Liver (tissue), 8 donors: ENCODE measurements at regions not wholly inside any gene's neighbourhood (a gene's known extent, or its start where the extent isn't known, plus 50 kb on each side); places are given as distances from the start of the nearest gene placed in this dataset.
"Not testable (repeated sequence)": the region's sequence is repeated elsewhere in the genome, so short reads cannot be mapped to it uniquely, and the experiment has no call there.

ENCODE experiments used
- DNase-seq: peaks from one replicate; pipeline ENCODE4 v3.0.0-alpha.2; 2017; ENCODE audit warnings: low spot score
- H3K27ac ChIP-seq, 2 donors: one replicate each; pipeline ENCODE4 v1.7.0; 2013; ENCODE audit warnings: inconsistent platforms in 2 of 2, low read length in 2 of 2, control low read depth in 1 of 2, low read depth in 1 of 2, mild to moderate bottlenecking in 1 of 2
- H3K27me3 ChIP-seq, 4 donors: one replicate each; pipeline versions ENCODE4 v1.6.1 to v1.7.0; 2013; ENCODE audit warnings: low read length in 3 of 4, inconsistent platforms in 1 of 4, mild to moderate bottlenecking in 1 of 4, moderate library complexity in 1 of 4; ENCODE audit not compliant: control insufficient read depth in 4 of 4, insufficient read depth in 4 of 4
- H3K36me3 ChIP-seq, 4 donors: one replicate each; pipeline versions ENCODE4 v1.6.1 to v1.7.0; 2013; ENCODE audit warnings: low read length in 3 of 4, mild to moderate bottlenecking in 3 of 4, low read depth in 1 of 4, moderate library complexity in 1 of 4; ENCODE audit not compliant: control insufficient read depth in 4 of 4, insufficient read depth in 3 of 4
- H3K4me1 ChIP-seq, 4 donors: one replicate each; pipeline versions ENCODE4 v1.6.1 to v1.7.0; 2013; ENCODE audit warnings: low read length in 3 of 4, mild to moderate bottlenecking in 3 of 4, moderate library complexity in 1 of 4; ENCODE audit not compliant: control insufficient read depth in 4 of 4, insufficient read depth in 4 of 4
- H3K4me3 ChIP-seq, 3 donors: one replicate each; pipeline versions ENCODE4 v1.6.1 to v1.7.0; 2013; ENCODE audit warnings: low read length in 3 of 3, control low read depth in 1 of 3, low read depth in 1 of 3, mild to moderate bottlenecking in 1 of 3
- H3K9ac ChIP-seq, 2 donors: one replicate each; pipeline ENCODE4 v1.7.0; 2013; ENCODE audit warnings: low read length in 2 of 2, mild to moderate bottlenecking in 2 of 2, moderate library complexity in 2 of 2, control low read depth in 1 of 2, low read depth in 1 of 2
- H3K9me3 ChIP-seq, 4 donors: one replicate each; pipeline versions ENCODE4 v1.6.1 to v1.7.0; 2013; ENCODE audit warnings: low read length in 3 of 4; ENCODE audit not compliant: control insufficient read depth in 4 of 4
- ATF3 ChIP-seq: IDR thresholded peaks from 2 replicates; pipeline ENCODE4 v1.6.1; 2016; ENCODE audit warnings: antibody characterized with exemption
- FOXA1 ChIP-seq: IDR thresholded peaks from 2 replicates; pipeline ENCODE4 v1.6.1; 2016; ENCODE audit warnings: antibody characterized with exemption
- FOXA2 ChIP-seq: IDR thresholded peaks from 2 replicates; pipeline ENCODE4 v1.6.1; 2016; ENCODE audit warnings: antibody characterized with exemption
- HNF4A ChIP-seq, 2 donors: conservative IDR thresholded peaks; 2 replicates each; pipeline ENCODE4 v1.6.1; 2016; ENCODE audit warnings: antibody characterized with exemption in 2 of 2, mild to moderate bottlenecking in 2 of 2
- JUND ChIP-seq, 2 donors: IDR thresholded peaks; 2 replicates each; pipeline ENCODE4 v1.6.1; 2016; ENCODE audit warnings: antibody characterized with exemption in 2 of 2
- RXRA ChIP-seq, 2 donors: IDR thresholded peaks; 2 replicates each; pipeline ENCODE4 v1.6.1; 2017 to 2018; ENCODE audit warnings: antibody characterized with exemption in 2 of 2, mild to moderate bottlenecking in 1 of 2
- WGBS: extraction: QIAGEN DNeasy Blood & Tissue Kit; methylation state at CpG from one replicate; pipeline ENCODE4 v1.1.7; 2013; 5-methylcytosine and 5-hydroxymethylcytosine counted together
- TF ChIP-seq, protein P1 (sequence below): fragments of 150-350 bp; IDR thresholded peaks from 2 replicates; pipeline ENCODE4 v1.5.1; 2017; ENCODE audit warnings: improper control_type of control experiment, low read depth, low read length; ENCODE audit not compliant: missing input control
- donor health status: healthy.
- donor health status: healthy.
- donor health status: healthy.
- donor health status: healthy.
- donor health status: healthy.

DNA sequence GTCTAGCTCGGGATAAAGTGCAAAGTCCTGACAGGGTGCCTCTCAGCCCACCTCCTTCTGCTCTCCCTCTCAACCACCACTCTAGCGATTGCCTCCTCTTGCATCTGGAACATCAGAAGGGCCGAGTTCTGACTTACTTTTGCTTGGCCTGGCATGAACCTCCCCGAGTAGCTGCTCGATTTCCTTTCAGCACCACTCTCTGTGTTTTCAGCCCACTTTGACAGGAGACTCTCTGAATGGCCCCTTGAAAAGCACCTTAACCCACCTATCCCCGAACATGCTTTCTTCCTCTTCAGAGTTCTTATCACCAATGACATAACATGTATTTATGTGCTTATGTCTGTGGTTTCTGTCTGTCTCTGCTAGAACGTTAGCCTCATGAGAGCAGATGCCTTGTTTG is 225.8 kb upstream of the RUNX1 start:
- Histone ChIP-seq H3K9ac (no peak overlapping the region), H3K4me3 (no peak overlapping the region), H3K36me3 (no peaks in the 10 kb centered on the region), H3K9me3 (no peaks in the 10 kb centered on the region), H3K27ac (no peak overlapping the region), H3K27me3 (no peaks in the 10 kb centered on the region), H3K4me1 (no peaks in the 10 kb centered on the region)
- 73% methylated on average over 7 of the region's 7 CpGs for WGBS
- TF ChIP-seq FOXA1: no peak
- TF ChIP-seq FOXA2: no peak
- TF ChIP-seq HNF4A (conservative IDR thresholded peaks at IDR 0.05): no peak
- TF ChIP-seq, protein P1, sequence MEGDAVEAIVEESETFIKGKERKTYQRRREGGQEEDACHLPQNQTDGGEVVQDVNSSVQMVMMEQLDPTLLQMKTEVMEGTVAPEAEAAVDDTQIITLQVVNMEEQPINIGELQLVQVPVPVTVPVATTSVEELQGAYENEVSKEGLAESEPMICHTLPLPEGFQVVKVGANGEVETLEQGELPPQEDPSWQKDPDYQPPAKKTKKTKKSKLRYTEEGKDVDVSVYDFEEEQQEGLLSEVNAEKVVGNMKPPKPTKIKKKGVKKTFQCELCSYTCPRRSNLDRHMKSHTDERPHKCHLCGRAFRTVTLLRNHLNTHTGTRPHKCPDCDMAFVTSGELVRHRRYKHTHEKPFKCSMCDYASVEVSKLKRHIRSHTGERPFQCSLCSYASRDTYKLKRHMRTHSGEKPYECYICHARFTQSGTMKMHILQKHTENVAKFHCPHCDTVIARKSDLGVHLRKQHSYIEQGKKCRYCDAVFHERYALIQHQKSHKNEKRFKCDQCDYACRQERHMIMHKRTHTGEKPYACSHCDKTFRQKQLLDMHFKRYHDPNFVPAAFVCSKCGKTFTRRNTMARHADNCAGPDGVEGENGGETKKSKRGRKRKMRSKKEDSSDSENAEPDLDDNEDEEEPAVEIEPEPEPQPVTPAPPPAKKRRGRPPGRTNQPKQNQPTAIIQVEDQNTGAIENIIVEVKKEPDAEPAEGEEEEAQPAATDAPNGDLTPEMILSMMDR: no peak
- TF ChIP-seq RXRA (IDR thresholded peaks at IDR 0.05): no peak
- TF ChIP-seq ATF3: no peak
- no peak for TF ChIP-seq JUND (IDR thresholded peaks at IDR 0.05)
- no peak for DNase-seq

DNA sequence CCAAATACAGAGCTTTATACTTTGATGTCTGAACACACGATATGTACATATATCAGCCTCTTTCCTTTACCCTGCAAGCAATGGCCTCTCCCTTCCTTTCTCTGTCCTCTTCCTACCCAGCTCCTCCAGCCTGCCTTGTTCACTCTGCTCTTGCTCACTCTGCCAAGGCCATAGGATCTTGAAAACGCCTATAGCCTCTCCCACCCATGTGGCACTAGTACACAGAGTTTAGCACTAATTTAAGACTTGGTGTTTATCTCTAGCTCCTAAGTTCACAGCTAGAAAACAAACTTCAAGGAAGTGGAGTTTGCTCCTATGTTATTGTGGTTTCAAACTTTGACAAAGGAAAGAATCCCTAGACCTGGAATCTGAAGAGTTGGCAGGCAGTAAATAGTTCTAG is 225.0 kb upstream of the RUNX1 start:
- TF ChIP-seq FOXA2: no peak
- Histone ChIP-seq H3K4me1 (no peaks in the 10 kb centered on the region), H3K27ac (no peak overlapping the region), H3K9ac (no peak overlapping the region), H3K4me3 (no peak overlapping the region), H3K36me3 (no peaks in the 10 kb centered on the region), H3K27me3 (no peaks in the 10 kb centered on the region), H3K9me3 (no peaks in the 10 kb centered on the region)
- DNase-seq: no peak
- 76% methylated on average over 2 of the region's 2 CpGs for WGBS

DNA sequence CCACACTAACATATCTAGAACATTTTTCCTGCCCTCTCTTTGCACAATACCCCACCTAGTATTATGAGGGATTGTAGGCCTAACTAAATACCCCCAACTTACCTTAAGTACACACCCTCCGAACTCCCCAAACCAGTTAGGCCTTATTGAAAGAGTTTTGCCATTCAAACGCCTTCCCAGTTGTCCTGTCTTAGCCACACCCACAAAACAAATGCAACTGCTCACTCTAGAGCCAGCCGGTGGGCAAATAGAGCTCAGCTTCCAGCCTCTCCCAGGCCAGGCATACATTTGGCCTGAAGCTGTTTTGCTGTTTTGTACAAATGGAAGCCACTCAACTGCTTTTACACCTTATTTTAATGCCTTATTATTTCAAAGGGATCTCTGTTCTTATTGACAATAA is 224.2 kb upstream of the RUNX1 start:
- no peak for DNase-seq
- H3K27me3 ChIP-seq: no peaks in the 10 kb centered on the region

GRCh38 chr21:35271344-35272118 is 222.4 kb upstream of the RUNX1 start:
- H3K36me3 ChIP-seq, H3K27ac ChIP-seq, H3K27me3 ChIP-seq, H3K9me3 ChIP-seq, H3K9ac ChIP-seq, H3K4me1 ChIP-seq, H3K4me3 ChIP-seq, DNase-seq: not testable (repeated sequence)
- 95% methylated on average over 3 of the region's 4 CpGs for WGBS

More for the DNA sequence above, 224.2 kb upstream of the RUNX1 start:
- Histone ChIP-seq H3K9ac (no peak overlapping the region), H3K9me3 (no peaks in the 10 kb centered on the region), H3K27ac (no peak overlapping the region), H3K4me1 (no peaks in the 10 kb centered on the region), H3K4me3 (no peak overlapping the region), H3K36me3 (no peaks in the 10 kb centered on the region)
- TF ChIP-seq FOXA2: no peak
- WGBS: 64% methylated on average over 3 of the region's 3 CpGs
